HEK293 (cell line): ENCODE measurements at regions not wholly inside any gene's neighbourhood (a gene's known extent, or its start where the extent isn't known, plus 50 kb on each side); places are given as distances from the start of the nearest gene placed in this dataset.
A peak's percentile ranks its signal among the peaks of the same experiment; 100 is the strongest.

ENCODE experiments used
- CTCF ChIA-PET: fragments of 350-600 bp; formaldehyde crosslinking; extraction: SDS; loops from one replicate; lab custom pipeline; 2021; ENCODE audit warnings: antibody characterized with exemption; lab: Yijun Ruan, JAX
- POLR2A ChIA-PET: fragments of 300-600 bp; formaldehyde crosslinking; extraction: SDS; loops from one replicate; lab custom pipeline; 2020; ENCODE audit warnings: antibody characterized with exemption, inconsistent platforms; lab: Yijun Ruan, JAX
- H3K27ac ChIP-seq: fragments of 200-500 bp; sonication (Bioruptor generic); 2 replicates; pipeline ENCODE4 v1.5.1; 2014; ENCODE audit warnings: low read depth, low read length, control low read depth, inconsistent platforms; ENCODE audit errors: extremely low read depth
- H3K36me3 ChIP-seq, 2 experiments: fragments of 200-500 bp in 1 of 2; sonication (Bioruptor generic) in 1 of 2; 1 replicate in 1 of 2; 2 replicates in 1 of 2; pipeline ENCODE4 v1.5.1; 2014 to 2017; ENCODE audit warnings: inconsistent platforms in 2 of 2, low read length in 2 of 2; ENCODE audit not compliant: control insufficient read depth in 2 of 2, insufficient read depth in 1 of 2
- H3K4me1 ChIP-seq: fragments of 200-500 bp; sonication (Bioruptor generic); 2 replicates; pipeline ENCODE4 v1.5.1; 2014; ENCODE audit warnings: mild to moderate bottlenecking, low read length, inconsistent platforms; ENCODE audit not compliant: control insufficient read depth, insufficient read depth
- H3K4me3 ChIP-seq: 2 replicates; pipeline ENCODE4 v1.5.1; 2011; ENCODE audit warnings: low read depth, mild to moderate bottlenecking, control low read depth, low read length, moderate library complexity
- H3K9me3 ChIP-seq: fragments of 200-500 bp; sonication (Bioruptor generic); 2 replicates; pipeline ENCODE4 v1.5.1; 2014; ENCODE audit warnings: low read depth, low read length, inconsistent platforms; ENCODE audit not compliant: control insufficient read depth, insufficient read depth
- ELK4 ChIP-seq: IDR thresholded peaks from 2 replicates; pipeline ENCODE4 v1.6.1; 2011; ENCODE audit warnings: mild to moderate bottlenecking, low read depth, low read length, borderline replicate concordance
- GLIS1 ChIP-seq: fragments of 450-650 bp; formaldehyde crosslinking; IDR thresholded peaks from 2 replicates; pipeline ENCODE4 v1.5.1; 2016; ENCODE audit warnings: missing biosample characterization, missing genetic modification characterization
- HOXD13 ChIP-seq: sonication (generic); formaldehyde crosslinking; IDR thresholded peaks from 2 replicates; pipeline ENCODE4 v1.8.0; 2022; ENCODE audit warnings: missing genetic modification reagents, borderline replicate concordance
- IKZF3 ChIP-seq: fragments of 450-650 bp; IDR thresholded peaks from 2 replicates; pipeline ENCODE4 v1.5.0; 2018; ENCODE audit warnings: missing biosample characterization, mild to moderate bottlenecking, missing genetic modification characterization, moderate library complexity
- PRDM10 ChIP-seq: fragments of 450-650 bp; formaldehyde crosslinking; IDR thresholded peaks from 2 replicates; pipeline ENCODE4 v1.5.1; 2016; ENCODE audit warnings: missing biosample characterization, missing genetic modification characterization
- SP7 ChIP-seq: fragments of 450-650 bp; formaldehyde crosslinking; IDR thresholded peaks from 2 replicates; pipeline ENCODE4 v1.5.1; 2016; ENCODE audit warnings: missing biosample characterization, missing genetic modification characterization
- WT1 ChIP-seq: fragments of 450-650 bp; formaldehyde crosslinking; IDR thresholded peaks from 2 replicates; pipeline ENCODE4 v1.5.1; 2016; ENCODE audit warnings: missing biosample characterization, missing genetic modification characterization
- YY2 ChIP-seq: fragments of 450-650 bp; formaldehyde crosslinking; IDR thresholded peaks from 2 replicates; pipeline ENCODE4 v1.5.1; 2016; ENCODE audit warnings: missing biosample characterization, missing genetic modification characterization
- ZBTB44 ChIP-seq: fragments of 450-650 bp; IDR thresholded peaks from 2 replicates; pipeline ENCODE4 v1.5.1; 2018; ENCODE audit warnings: missing biosample characterization, mild to moderate bottlenecking, missing genetic modification characterization
- ZBTB7A ChIP-seq: fragments of 450-650 bp; formaldehyde crosslinking; IDR thresholded peaks from 2 replicates; pipeline ENCODE4 v1.5.1; 2016; ENCODE audit warnings: low read depth, missing biosample characterization, missing genetic modification characterization
- ZNF112 ChIP-seq: fragments of 450-650 bp; formaldehyde crosslinking; IDR thresholded peaks from 2 replicates; pipeline ENCODE4 v1.5.0; 2017; ENCODE audit warnings: missing biosample characterization, missing genetic modification characterization
- ZNF311 ChIP-seq: fragments of 450-650 bp; formaldehyde crosslinking; IDR thresholded peaks from 2 replicates; pipeline ENCODE4 v1.5.1; 2017; ENCODE audit warnings: missing biosample characterization, missing genetic modification characterization, borderline replicate concordance
- ZNF362 ChIP-seq: fragments of 450-650 bp; formaldehyde crosslinking; IDR thresholded peaks from 2 replicates; pipeline ENCODE4 v1.5.1; 2016; ENCODE audit warnings: missing biosample characterization, missing genetic modification characterization
- ZNF610 ChIP-seq: fragments of 450-650 bp; formaldehyde crosslinking; IDR thresholded peaks from 2 replicates; pipeline ENCODE4 v1.5.1; 2016; ENCODE audit warnings: missing biosample characterization, missing genetic modification characterization, borderline replicate concordance
- ZNF639 ChIP-seq: fragments of 450-650 bp; formaldehyde crosslinking; IDR thresholded peaks from 2 replicates; pipeline ENCODE4 v1.5.1; 2016; ENCODE audit warnings: missing biosample characterization, missing genetic modification characterization
- ZNF645 ChIP-seq: fragments of 450-650 bp; formaldehyde crosslinking; IDR thresholded peaks from 2 replicates; pipeline ENCODE4; 2016; ENCODE audit warnings: missing biosample characterization, missing genetic modification characterization
- ZNF660 ChIP-seq: fragments of 450-650 bp; IDR thresholded peaks from 2 replicates; pipeline ENCODE4 v1.5.1; 2018; ENCODE audit warnings: missing biosample characterization, mild to moderate bottlenecking, missing genetic modification characterization
- ZNF704 ChIP-seq: fragments of 450-650 bp; formaldehyde crosslinking; IDR thresholded peaks from 2 replicates; pipeline ENCODE4 v1.5.1; 2016; ENCODE audit warnings: missing biosample characterization, missing genetic modification characterization
- ZNF707 ChIP-seq: fragments of 450-650 bp; formaldehyde crosslinking; IDR thresholded peaks from 2 replicates; pipeline ENCODE4 v1.5.1; 2016; ENCODE audit warnings: missing biosample characterization, missing genetic modification characterization
- ZNF768 ChIP-seq: fragments of 450-650 bp; formaldehyde crosslinking; IDR thresholded peaks from 2 replicates; pipeline ENCODE4 v1.5.1; 2018; ENCODE audit warnings: missing biosample characterization, mild to moderate bottlenecking, missing genetic modification characterization
- ZNF791 ChIP-seq: fragments of 450-650 bp; formaldehyde crosslinking; IDR thresholded peaks from 2 replicates; pipeline ENCODE4 v1.5.1; 2016; ENCODE audit warnings: missing biosample characterization, missing genetic modification characterization
- ZNF843 ChIP-seq: fragments of 450-650 bp; formaldehyde crosslinking; IDR thresholded peaks from 2 replicates; pipeline ENCODE4 v1.5.1; 2016; ENCODE audit warnings: missing biosample characterization, missing genetic modification characterization

- TF ChIP-seq PRDM10 (tag by site-specific recombination), result no peak
- no peak for TF ChIP-seq SP7 (tag by site-specific recombination)
- no peak for TF ChIP-seq ELK4
- no peak for TF ChIP-seq ZNF791 (tag by site-specific recombination)
- no peak for TF ChIP-seq ZNF311 (tag by site-specific recombination)
- no peak for TF ChIP-seq ZNF768
- no peak for TF ChIP-seq ZNF704
- TF ChIP-seq ZNF843 (tag by site-specific recombination), result no peak
Observed at GRCh38 chr11:11171854-11172253, 181.2 kb downstream of the CSNK2A3 start (continued).

GRCh38 chr11:11171285-11171684 is 181.8 kb downstream of the CSNK2A3 start:
- Histone ChIP-seq H3K27ac (no peak overlapping the region), H3K4me1 (no peaks in the 10 kb centered on the region)

GRCh38 chr11:11170352-11171084 is 182.5 kb downstream of the CSNK2A3 start:
- Histone ChIP-seq H3K36me3 (no peaks in the 10 kb centered on the region), H3K4me3 (no peak overlapping the region), H3K9me3 (no peaks in the 10 kb centered on the region), H3K27ac (no peak overlapping the region), H3K4me1 (no peaks in the 10 kb centered on the region)
- ChIA-PET CTCF (interaction anchor here (0.6 to 0.8 kb wide), 2 partner anchors 15 to 47 kb away, joined by 3 read pairs; no protein-coding TSS in a partner anchor), POLR2A (no interaction called here)
- no peak for TF ChIP-seq ZBTB44 (tag by site-specific recombination)
- TF ChIP-seq ZNF610, result no peak
- no peak for TF ChIP-seq ZNF707 (tag by site-specific recombination)
- TF ChIP-seq ZNF639 (tag by site-specific recombination), result no peak
- no peak for TF ChIP-seq ZBTB7A
- TF ChIP-seq ZNF362, result no peak
- no peak for TF ChIP-seq YY2 (tag by site-specific recombination)
- TF ChIP-seq ZNF112 (tag by site-specific recombination), result no peak
- no peak for TF ChIP-seq ZNF645 (tag by site-specific recombination)
- no peak for TF ChIP-seq ZNF660
- no peak for TF ChIP-seq HOXD13 (CRISPR knock-in tag)

More at GRCh38 chr11:11171285-11171684, 181.8 kb downstream of the CSNK2A3 start:
- Histone ChIP-seq H3K36me3 (no peaks in the 10 kb centered on the region), H3K4me3 (no peak overlapping the region), H3K9me3 (no peaks in the 10 kb centered on the region)
- no peak for TF ChIP-seq IKZF3
- peak; percentile 54; the same call in 1 of the 2 replicates for TF ChIP-seq WT1 (tag by site-specific recombination)
- peak; percentile 96 for TF ChIP-seq GLIS1 (tag by site-specific recombination)
- CTCF ChIA-PET, result interaction anchor here (0.7 kb wide), 2 partner anchors 16 to 143 kb away, joined by 3 to 4 read pairs; no protein-coding TSS in a partner anchor
- POLR2A ChIA-PET, result no interaction called here
